H1 (cell line): ENCODE measurements at regions not wholly inside any gene's neighbourhood (a gene's known extent, or its start where the extent isn't known, plus 50 kb on each side); places are given as distances from the start of the nearest gene placed in this dataset.

ENCODE experiments used
- CTCF ChIA-PET: fragments of 300-600 bp; sonication (Branson Sonifier 250); formaldehyde crosslinking; loops from one replicate; lab custom pipeline; 2021; ENCODE audit not compliant: partially characterized antibody; lab: Charles Lee
- POLR2A ChIA-PET: fragments of 300-600 bp; sonication (Branson Sonifier 250); formaldehyde crosslinking; loops from one replicate; lab custom pipeline; 2021; ENCODE audit warnings: inconsistent platforms; ENCODE audit not compliant: partially characterized antibody; lab: Charles Lee
- DNase-seq, 2 experiments: peaks; one replicate each; pipeline versions ENCODE4 v3.0.0 to v3.0.0-alpha.2; 2010 to 2022; ENCODE audit warnings: low spot score in 2 of 2, low read depth in 1 of 2, mixed read lengths in 1 of 2
- FAIRE-seq: peaks from 2 replicates; lab custom pipeline; 2011; peaks lifted over from hg19 to GRCh38; lab: Jason Lieb, UNC
- H2AFZ ChIP-seq: 2 replicates; pipeline ENCODE4 v1.8.1; 2012; ENCODE audit warnings: low read length, inconsistent platforms
- H2AK5ac ChIP-seq: 2 replicates; pipeline ENCODE4 v1.6.1; 2013; ENCODE audit warnings: low read depth, low read length
- H2BK120ac ChIP-seq: replicated peaks from 2 replicates; pipeline ENCODE3; 2013; ENCODE audit warnings: low read depth, low read length, inconsistent platforms
- H2BK12ac ChIP-seq: 2 replicates; pipeline ENCODE4 v1.6.1; 2013; ENCODE audit warnings: low read depth, low read length
- H2BK15ac ChIP-seq: 2 replicates; pipeline ENCODE4 v1.6.1; 2013; ENCODE audit warnings: low read length
- H2BK20ac ChIP-seq: 2 replicates; pipeline ENCODE4 v1.6.1; 2013; ENCODE audit warnings: low read length
- H2BK5ac ChIP-seq: 2 replicates; pipeline ENCODE4 v1.6.1; 2013; ENCODE audit warnings: low read depth, low read length
- H3K14ac ChIP-seq: 2 replicates; pipeline ENCODE4 v1.6.1; 2013; ENCODE audit warnings: inconsistent platforms; ENCODE audit not compliant: insufficient read length
- H3K18ac ChIP-seq: 2 replicates; pipeline ENCODE4 v1.6.1; 2013; ENCODE audit warnings: low read length; ENCODE audit errors: extremely low read depth
- H3K23ac ChIP-seq: 2 replicates; pipeline ENCODE4 v1.6.1; 2013; ENCODE audit warnings: inconsistent platforms; ENCODE audit not compliant: insufficient read length
- H3K23me2 ChIP-seq: 2 replicates; pipeline ENCODE4 v1.6.1; 2013; ENCODE audit warnings: low read depth, low read length
- H3K27ac ChIP-seq: 2 replicates; pipeline ENCODE4 v1.6.1; 2011; ENCODE audit warnings: low read depth, low read length, inconsistent platforms
- H3K27me3 ChIP-seq, 4 experiments: replicated peaks in 1 of 4; 1 replicate in 1 of 4; 2 replicates in 3 of 4; pipeline versions ENCODE4 v1.6.1 to v1.8.1; 2011 to 2013; ENCODE audit warnings: low read length in 3 of 4, mild to moderate bottlenecking in 3 of 4, inconsistent platforms in 2 of 4, mixed read lengths in 2 of 4, moderate library complexity in 1 of 4; ENCODE audit not compliant: control insufficient read depth in 3 of 4, insufficient read depth in 3 of 4; ENCODE audit errors: extremely low read depth in 1 of 4
- H3K36me3 ChIP-seq, 4 experiments: 2 replicates each; pipeline versions ENCODE4 v1.6.1 to v1.8.1; 2011 to 2013; ENCODE audit warnings: mild to moderate bottlenecking in 4 of 4, low read length in 3 of 4, moderate library complexity in 2 of 4, control low read depth in 1 of 4, inconsistent platforms in 1 of 4; ENCODE audit not compliant: insufficient read depth in 4 of 4, control insufficient read depth in 2 of 4
- H3K4ac ChIP-seq: replicated peaks from 2 replicates; pipeline ENCODE3; 2013; ENCODE audit warnings: low read length, low read depth, mixed read lengths, inconsistent platforms; ENCODE audit not compliant: insufficient read length
- H3K4me1 ChIP-seq, 4 experiments: replicated peaks in 1 of 4; 1 replicate in 1 of 4; 2 replicates in 3 of 4; pipeline versions ENCODE4 v1.6.1 to v1.8.1; 2011 to 2013; ENCODE audit warnings: low read length in 3 of 4, inconsistent platforms in 2 of 4, mixed read lengths in 1 of 4; ENCODE audit not compliant: insufficient read depth in 4 of 4, control insufficient read depth in 3 of 4
- H3K4me2 ChIP-seq, 2 experiments: 2 replicates each; pipeline versions ENCODE4 v1.6.1 to v1.8.1; 2011 to 2013; ENCODE audit warnings: low read depth in 2 of 2, low read length in 2 of 2, control low read depth in 1 of 2, inconsistent platforms in 1 of 2, mild to moderate bottlenecking in 1 of 2; ENCODE audit not compliant: insufficient read depth in 1 of 2
- H3K4me3 ChIP-seq, 4 experiments: fragments of 200-600, 300-600 bp in 1 of 4; sonication (generic), shearing (Covaris generic), sonication (Bioruptor Twin) in 1 of 4; 2 replicates each; pipeline versions ENCODE4 v1.5.1 to v1.8.1; 2011 to 2016; ENCODE audit warnings: low read length in 4 of 4, low read depth in 3 of 4, control low read depth in 2 of 4, inconsistent platforms in 2 of 4, mild to moderate bottlenecking in 2 of 4, mixed read lengths in 1 of 4, moderate library complexity in 1 of 4; ENCODE audit not compliant: insufficient read depth in 2 of 4; ENCODE audit errors: extremely low read depth in 1 of 4
- H3K56ac ChIP-seq: replicated peaks from 2 replicates; pipeline ENCODE3; 2013; ENCODE audit warnings: low read depth, mild to moderate bottlenecking, mixed read lengths, low read length, inconsistent platforms; ENCODE audit not compliant: insufficient read length
- H3K79me1 ChIP-seq: 2 replicates; pipeline ENCODE4 v1.6.1; 2013; ENCODE audit warnings: low read depth, low read length, control low read depth
- H3K79me2 ChIP-seq, 2 experiments: 2 replicates each; pipeline versions ENCODE4 v1.6.1 to v1.8.1; 2012 to 2013; ENCODE audit warnings: low read length in 2 of 2, mild to moderate bottlenecking in 2 of 2, inconsistent platforms in 1 of 2; ENCODE audit not compliant: insufficient read depth in 2 of 2, control insufficient read depth in 1 of 2
- H3K9ac ChIP-seq, 4 experiments: replicated peaks in 1 of 4; 1 replicate in 1 of 4; 2 replicates in 3 of 4; pipeline versions ENCODE4 v1.6.1 to v1.8.1; 2011 to 2013; ENCODE audit warnings: low read depth in 3 of 4, low read length in 3 of 4, control low read depth in 2 of 4, mild to moderate bottlenecking in 2 of 4, moderate library complexity in 2 of 4, inconsistent platforms in 1 of 4; ENCODE audit errors: extremely low read depth in 1 of 4
- H3K9me3 ChIP-seq, 2 experiments: 2 replicates each; pipeline versions ENCODE4 v1.6.1 to v1.8.1; 2012 to 2013; ENCODE audit warnings: mild to moderate bottlenecking in 2 of 2, moderate library complexity in 2 of 2, control low read depth in 1 of 2, inconsistent platforms in 1 of 2, low read depth in 1 of 2, low read length in 1 of 2, mixed read lengths in 1 of 2; ENCODE audit not compliant: insufficient read depth in 2 of 2
- H4K20me1 ChIP-seq, 2 experiments: replicated peaks in 1 of 2; 2 replicates each; pipeline versions ENCODE3 to v1.8.1; 2011 to 2013; ENCODE audit warnings: inconsistent platforms in 2 of 2, low read length in 2 of 2, mild to moderate bottlenecking in 1 of 2; ENCODE audit not compliant: insufficient read depth in 2 of 2, control insufficient read depth in 1 of 2
- H4K5ac ChIP-seq: 2 replicates; pipeline ENCODE4 v1.6.1; 2013; ENCODE audit warnings: low read length, low read depth, mixed read lengths, inconsistent platforms; ENCODE audit not compliant: insufficient read length
- H4K8ac ChIP-seq: 2 replicates; pipeline ENCODE4 v1.8.0; 2013; ENCODE audit warnings: mild to moderate bottlenecking, moderate library complexity, low read length, inconsistent platforms; ENCODE audit not compliant: insufficient read depth; ENCODE audit errors: extremely low read depth
- H4K91ac ChIP-seq: replicated peaks from 2 replicates; pipeline ENCODE3; 2013; ENCODE audit warnings: low read length, mixed read lengths, inconsistent platforms; ENCODE audit not compliant: insufficient read length
- CBX5 ChIP-seq: fragments of 300-800, 300-1000 bp; sonication (generic); IDR thresholded peaks from 2 replicates; pipeline ENCODE4 v1.7.1; 2016; ENCODE audit warnings: antibody characterized with exemption, low read length, low read depth
- EZH2 ChIP-seq: fragments of 200-600 bp; sonication (generic); IDR thresholded peaks from 2 replicates; pipeline ENCODE4 v1.7.1; 2012; ENCODE audit warnings: low read depth, mild to moderate bottlenecking, moderate library complexity, low read length, inconsistent platforms; ENCODE audit not compliant: severe bottlenecking
- KDM5A ChIP-seq: fragments of 200-600 bp; IDR thresholded peaks from 2 replicates; pipeline ENCODE4 v1.7.1; 2012; ENCODE audit warnings: mild to moderate bottlenecking, low read length, inconsistent platforms, mixed read lengths
- POLR2AphosphoS5 ChIP-seq: IDR thresholded peaks from 2 replicates; pipeline ENCODE4 v1.6.1; 2011; ENCODE audit warnings: low read depth, low read length
- RNF2 ChIP-seq: fragments of 200-900, 300-1000 bp; sonication (generic); IDR thresholded peaks from 2 replicates; pipeline ENCODE4 v1.7.1; 2016; ENCODE audit warnings: borderline replicate concordance, low read depth, mild to moderate bottlenecking, antibody characterized with exemption, low read length; ENCODE audit not compliant: poor library complexity, severe bottlenecking; ENCODE audit errors: missing control alignments
- SIRT6 ChIP-seq: IDR thresholded peaks from one replicate; pipeline ENCODE4 v1.7.1; 2012; ENCODE audit warnings: low read length, inconsistent platforms
- WGBS, 2 experiments: shearing (Covaris generic) in 1 of 2; methylation state at CpG; one replicate each; pipeline versions ENCODE4 v1.1.6 to v1.1.7; 2013 to 2015; ENCODE audit warnings: low lambda C conversion rate in 2 of 2, mixed read lengths in 2 of 2, inconsistent platforms in 1 of 2, low coverage in 1 of 2, missing lambda C conversion rate in 1 of 2; ENCODE audit not compliant: insufficient replicate concordance in 2 of 2, insufficient coverage in 1 of 2, insufficient read length in 1 of 2; ENCODE audit errors: extremely low coverage in 1 of 2, missing lambda C conversion rate in 1 of 2; 5-methylcytosine and 5-hydroxymethylcytosine counted together

DNA sequence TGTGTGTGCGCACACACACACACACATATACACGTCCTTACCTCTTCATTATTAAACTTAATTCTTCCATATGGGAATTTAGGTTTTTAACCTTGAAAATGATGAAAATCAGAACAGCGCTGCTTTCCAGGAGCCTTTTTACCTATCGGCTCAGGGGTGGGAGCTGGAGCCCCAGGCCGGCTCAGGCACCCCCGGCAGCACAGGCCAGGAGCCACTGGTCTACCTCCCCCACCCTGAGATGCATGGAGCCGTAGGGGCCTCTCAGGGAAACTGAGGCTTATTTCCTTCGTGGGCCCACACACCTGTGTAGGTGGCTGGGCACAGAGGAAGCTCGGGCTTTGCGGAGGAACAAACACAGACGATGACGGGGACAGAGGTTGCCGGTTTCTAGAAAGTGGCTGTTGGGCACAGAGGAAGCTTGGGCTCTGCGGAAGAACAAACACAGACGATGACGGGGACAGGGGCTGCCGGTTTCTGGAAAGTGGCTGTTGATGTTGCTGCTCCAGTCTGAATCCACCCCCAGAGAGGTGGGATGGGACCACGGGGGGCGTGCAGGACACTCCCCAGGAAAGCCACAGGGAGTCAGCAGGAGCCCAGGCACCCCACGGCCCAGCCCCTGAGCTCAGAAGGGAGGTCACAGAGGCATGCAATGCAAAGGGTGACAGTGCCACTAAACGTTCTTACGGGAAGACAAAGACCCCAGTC, 149.4 kb downstream of the BRD1 start:
- no peak overlapping the region for H4K91ac ChIP-seq
- H4K8ac ChIP-seq: no peak overlapping the region
- TF ChIP-seq RNF2 (no peak), SIRT6 (no peak), CBX5 (no peak), EZH2 (no peak), KDM5A (no peak), POLR2AphosphoS5 (no peak)
- TF ChIP-seq, all 59 proteins: peak for 0
- Histone ChIP-seq H3K9me3 (no peaks in the 10 kb centered on the region; a peak in 1 of 4 replicates), H3K36me3 (no peaks in the 10 kb centered on the region), H3K4me2 (no peak overlapping the region), H3K23me2 (no peaks in the 10 kb centered on the region), H3K14ac (no peak overlapping the region), H4K20me1 (no peaks in the 10 kb centered on the region), H2AK5ac (no peak overlapping the region), H3K79me1 (no peaks in the 10 kb centered on the region), H3K23ac (no peak overlapping the region), H2BK120ac (no peak overlapping the region), H3K4ac (no peak overlapping the region), H3K4me3 (no peak overlapping the region), H2BK20ac (no peak overlapping the region), H3K56ac (no peak overlapping the region), H2BK15ac (no peak overlapping the region), H3K9ac (no peak overlapping the region), H3K4me1 (no peaks in the 10 kb centered on the region; a peak in 1 of 7 replicates), H3K18ac (no peak overlapping the region), H3K27ac (no peak overlapping the region), H4K5ac (no peak overlapping the region), H2BK12ac (no peak overlapping the region), H2BK5ac (no peak overlapping the region), H3K27me3 (peaks cover 0 to 6% (median 0%) of the 10 kb centered on the region in 4 experiments; a peak in 2 of 7 replicates), H2AFZ (no peak overlapping the region), H3K79me2 (no peaks in the 10 kb centered on the region)
- DNase-seq (peak in 1 of 2 experiments; percentile 31), FAIRE-seq (no peak)
- POLR2A ChIA-PET: no interaction called here
- WGBS, 2 experiments: 83% methylated on average over 22 of the region's 22 CpGs; no CpG with 5 or more reads in 1 of the 2 experiments
- CTCF ChIA-PET: interaction anchor here (1.1 to 1.5 kb wide), 2 partner anchors 17 to 23 kb away, joined by 3 to 4 read pairs; no protein-coding TSS in a partner anchor
